Endothelial cell of umbilical vein (primary cell): ENCODE measurements at regions not wholly inside any gene's neighbourhood (a gene's known extent, or its start where the extent isn't known, plus 50 kb on each side); places are given as distances from the start of the nearest gene placed in this dataset.

Experiments used
- BruUV-seq: library from RNA; stranded (reverse); fragments of 400-500 nt; replicated peaks from 2 replicates; lab custom pipeline; 2021; lab: Mats Ljungman, UMichigan
- CTCF ChIA-PET: fragments of 300-600, 350-600 bp; sonication (Branson Sonifier 250); formaldehyde crosslinking; loops from one replicate; lab custom pipeline; 2021; ENCODE audit warnings: antibody characterized with exemption, inconsistent platforms; lab: Charles Lee
- POLR2A ChIA-PET: fragments of 300-600, 350-600 bp; sonication (Branson Sonifier 250); formaldehyde crosslinking; loops from one replicate; lab custom pipeline; 2021; ENCODE audit warnings: antibody characterized with exemption, inconsistent platforms; lab: Charles Lee
- DNase-seq: peaks from one replicate; pipeline ENCODE4 v3.0.0-alpha.2; 2011; ENCODE audit warnings: low read depth, low spot score
- FAIRE-seq: peaks from 2 replicates; lab custom pipeline; 2011; peaks lifted over from hg19 to GRCh38; lab: Jason Lieb, UNC
- H2AFZ ChIP-seq: 2 replicates; pipeline ENCODE4 v1.6.0; 2012; ENCODE audit warnings: low read depth, low read length, control low read depth, inconsistent platforms
- H3K27ac ChIP-seq: 2 replicates; pipeline ENCODE4 v1.5.1; 2011; ENCODE audit warnings: low read depth, mild to moderate bottlenecking, control low read depth, low read length, moderate library complexity; ENCODE audit not compliant: insufficient read depth
- H3K27me3 ChIP-seq, 2 experiments: 2 replicates each; pipeline versions ENCODE4 v1.6.0 to v1.6.1; 2011; ENCODE audit warnings: low read length in 2 of 2, mixed read lengths in 1 of 2; ENCODE audit not compliant: control insufficient read depth in 2 of 2, insufficient read depth in 2 of 2
- H3K36me3 ChIP-seq, 2 experiments: 2 replicates in 1 of 2; 3 replicates in 1 of 2; pipeline ENCODE4 v1.5.1; 2011; ENCODE audit warnings: low read length in 2 of 2, mild to moderate bottlenecking in 1 of 2, moderate library complexity in 1 of 2; ENCODE audit not compliant: control insufficient read depth in 2 of 2, insufficient read depth in 2 of 2; ENCODE audit errors: extremely low read depth in 1 of 2
- H3K4me1 ChIP-seq: 3 replicates; pipeline ENCODE4 v1.5.1; 2011; ENCODE audit warnings: mild to moderate bottlenecking, low read length; ENCODE audit not compliant: control insufficient read depth, insufficient read depth; ENCODE audit errors: extremely low read depth
- H3K4me2 ChIP-seq: 2 replicates; pipeline ENCODE4 v1.6.1; 2011; ENCODE audit warnings: low read length, control low read depth, mixed read lengths; ENCODE audit not compliant: insufficient read depth
- H3K4me3 ChIP-seq, 3 experiments: fragments of 200-600 bp in 1 of 3; sonication (generic), shearing (Covaris generic) in 1 of 3; replicated peaks in 1 of 3; 2 replicates each; pipeline ENCODE4 v1.5.1; 2011 to 2016; ENCODE audit warnings: control low read depth in 3 of 3, low read length in 3 of 3, mild to moderate bottlenecking in 2 of 3, inconsistent platforms in 1 of 3, low read depth in 1 of 3, moderate library complexity in 1 of 3; ENCODE audit not compliant: insufficient read depth in 1 of 3
- H3K79me2 ChIP-seq: 2 replicates; pipeline ENCODE4 v1.6.0; 2012; ENCODE audit warnings: low read length, inconsistent platforms; ENCODE audit not compliant: control insufficient read depth, insufficient read depth
- H3K9ac ChIP-seq: replicated peaks from 2 replicates; pipeline ENCODE3; 2011; ENCODE audit warnings: low read length, control low read depth; ENCODE audit not compliant: insufficient read depth; ENCODE audit errors: extremely low read depth
- H3K9me1 ChIP-seq: replicated peaks from 3 replicates; pipeline ENCODE4 v1.6.0; 2011; ENCODE audit warnings: mild to moderate bottlenecking, low read length; ENCODE audit not compliant: control insufficient read depth, insufficient read depth; ENCODE audit errors: extremely low read depth
- H3K9me3 ChIP-seq: replicated peaks from 2 replicates; pipeline ENCODE4 v1.5.1; 2012; ENCODE audit warnings: low read length, inconsistent platforms; ENCODE audit not compliant: control insufficient read depth, insufficient read depth
- H4K20me1 ChIP-seq: replicated peaks from 2 replicates; pipeline ENCODE3; 2011; ENCODE audit warnings: mild to moderate bottlenecking, low read length; ENCODE audit not compliant: control insufficient read depth, insufficient read depth; ENCODE audit errors: extremely low read depth
- CTCF ChIP-seq, 2 donors: IDR thresholded peaks; 1 replicate in 1 of 2; 2 replicates in 1 of 2; pipeline ENCODE4 v1.5.1; 2011; ENCODE audit warnings: low read length in 2 of 2, mild to moderate bottlenecking in 2 of 2, moderate library complexity in 2 of 2, control low read depth in 1 of 2, inconsistent platforms in 1 of 2, low read depth in 1 of 2; ENCODE audit not compliant: insufficient read depth in 1 of 2; ENCODE audit errors: extremely low read depth in 1 of 2
- EZH2 ChIP-seq: IDR thresholded peaks from 2 replicates; pipeline ENCODE4 v1.6.1; 2012; ENCODE audit warnings: borderline replicate concordance, low read depth, mild to moderate bottlenecking, moderate library complexity, low read length, inconsistent platforms; ENCODE audit not compliant: severe bottlenecking
- FOS ChIP-seq: IDR thresholded peaks from 2 replicates; pipeline ENCODE4 v1.6.1; 2011; ENCODE audit warnings: mild to moderate bottlenecking, low read length, moderate library complexity, borderline replicate concordance; ENCODE audit not compliant: insufficient read depth
- GATA2 ChIP-seq: IDR thresholded peaks from 2 replicates; pipeline ENCODE4 v1.7.0; 2011; ENCODE audit warnings: low read depth, mild to moderate bottlenecking, moderate library complexity, mixed read lengths, low read length; ENCODE audit not compliant: insufficient read length, insufficient read depth
- JUN ChIP-seq: IDR thresholded peaks from 2 replicates; pipeline ENCODE4 v1.6.1; 2011; ENCODE audit warnings: borderline replicate concordance, low read depth; ENCODE audit not compliant: insufficient read length, insufficient read depth
- MAX ChIP-seq: IDR thresholded peaks from 2 replicates; pipeline ENCODE4 v1.6.1; 2011; ENCODE audit not compliant: insufficient read depth, insufficient read length
- MYC ChIP-seq: IDR thresholded peaks from one replicate; pipeline ENCODE4 v1.6.1; 2011; ENCODE audit warnings: mild to moderate bottlenecking, low read depth, low read length
- POLR2A ChIP-seq: IDR thresholded peaks from 2 replicates; pipeline ENCODE4 v1.6.1; 2012; ENCODE audit warnings: low read depth, mild to moderate bottlenecking, control low read depth, low read length
- POLR2AphosphoS5 ChIP-seq: IDR thresholded peaks from 2 replicates; pipeline ENCODE4 v1.6.1; 2012; ENCODE audit warnings: low read depth, mild to moderate bottlenecking, control low read depth, low read length, moderate library complexity; ENCODE audit not compliant: insufficient read depth
- dilution Hi-C: fragments of 300-500 bp; cut with MboI; formaldehyde crosslinking; loops from one replicate; pipeline ENCODE4 v1.15.0; 2019; ENCODE audit warnings: low sequenced_read_pairs; ENCODE audit not compliant: extremely low pct_ligation_motif_present
- intact Hi-C: fragments of 100-400 bp; cut with micrococcal nuclease; formaldehyde crosslinking; loops from one replicate; pipeline ENCODE4 v1.10.0; 2022

GRCh38 chr9:26013199-26013598 is 335.0 kb upstream of the TUSC1 start:
- intact Hi-C loops, result no loop called here
- no TSS peak for BruUV-seq
- Histone ChIP-seq H3K9ac (no peak overlapping the region), H3K27ac (no peak overlapping the region), H3K27me3 (no peaks in the 10 kb centered on the region), H4K20me1 (no peaks in the 10 kb centered on the region), H3K9me3 (no peaks in the 10 kb centered on the region), H3K4me3 (no peak overlapping the region), H2AFZ (no peak overlapping the region), H3K9me1 (no peaks in the 10 kb centered on the region), H3K79me2 (no peaks in the 10 kb centered on the region), H3K4me2 (no peak overlapping the region), H3K4me1 (no peaks in the 10 kb centered on the region), H3K36me3 (no peaks in the 10 kb centered on the region)
- CTCF ChIA-PET, result interaction anchor here (0.6 kb wide), 1 partner anchor 424 kb away, joined by 3 read pairs; no protein-coding TSS in a partner anchor
- POLR2A ChIA-PET, result no interaction called here
- FAIRE-seq (no peak), DNase-seq (no peak)
- dilution Hi-C loops, result no loop called here
- TF ChIP-seq FOS (peak; percentile 3), GATA2 (no peak), MYC (no peak), POLR2A (no peak), JUN (peak; percentile 19)

GRCh38 chr9:26012797-26013196 is 334.6 kb upstream of the TUSC1 start:
- H3K9ac ChIP-seq, result no peak overlapping the region
- no peaks in the 10 kb centered on the region for H3K79me2 ChIP-seq
- CTCF ChIA-PET, result no interaction called here
- dilution Hi-C loops (no loop called here), intact Hi-C loops (no loop called here)
- H4K20me1 ChIP-seq, result no peaks in the 10 kb centered on the region
- no peaks in the 10 kb centered on the region for H3K27me3 ChIP-seq
- BruUV-seq, result no TSS peak
- DNase-seq (no peak), FAIRE-seq (no peak)
- no peak overlapping the region for H3K27ac ChIP-seq
- POLR2A ChIA-PET, result no interaction called here
- TF ChIP-seq MAX (no peak), JUN (no peak), EZH2 (no peak), POLR2AphosphoS5 (no peak), GATA2 (no peak), CTCF (IDR thresholded peaks at IDR 0.05; ENCODE audit: extremely low read depth in 1 of 2, insufficient read depth in 1 of 2, low read depth in 1 of 2, low read length in 2 of 2) (no peak), MYC (no peak), FOS (no peak), POLR2A (no peak)
- no peaks in the 10 kb centered on the region for H3K4me1 ChIP-seq
- no peaks in the 10 kb centered on the region for H3K9me1 ChIP-seq
- no peaks in the 10 kb centered on the region for H3K36me3 ChIP-seq
- H3K4me2 ChIP-seq, result no peak overlapping the region
- no peaks in the 10 kb centered on the region for H3K9me3 ChIP-seq
- no peak overlapping the region for H3K4me3 ChIP-seq
- no peak overlapping the region for H2AFZ ChIP-seq
